ENCODE measurements at regions not wholly inside any gene's neighbourhood (a gene's known extent, or its start where the extent isn't known, plus 50 kb on each side); places are given as distances from the start of the nearest gene placed in this dataset.
A peak's percentile ranks its signal among the peaks of the same experiment; 100 is the strongest.

- peak in 2 of 3 donors; percentile 3 to 14 for DNase-seq
- peak overlapping the region; percentile 47 for H3K27ac ChIP-seq (ENCODE audit: insufficient read depth, low read length, poor library complexity, severe bottlenecking)
- peaks cover 7% of the 10 kb centered on the region for H3K4me1 ChIP-seq (ENCODE audit: control insufficient read depth, insufficient read depth, low read length, poor library complexity, severe bottlenecking)
- H3K9me3 ChIP-seq (ENCODE audit: control insufficient read depth, low read length): no peaks in the 10 kb centered on the region
- no peak overlapping the region for H3K4me3 ChIP-seq (ENCODE audit: insufficient read depth, low read depth, low read length, poor library complexity, severe bottlenecking)
- no peaks in the 10 kb centered on the region for H3K36me3 ChIP-seq (ENCODE audit: control insufficient read depth, insufficient read depth, low read length)
- H3K27me3 ChIP-seq (replicated peaks; ENCODE audit: control insufficient read depth, insufficient read depth, low read length, poor library complexity, severe bottlenecking): no peaks in the 10 kb centered on the region
Observed at GRCh38 chr4:26088433-26088928, 174.5 kb downstream of the SMIM20 start.

- Histone ChIP-seq H3K4me1 (ENCODE audit: control insufficient read depth, insufficient read depth, low read length, poor library complexity, severe bottlenecking) (peaks cover 4% of the 10 kb centered on the region), H3K4me3 (ENCODE audit: insufficient read depth, low read depth, low read length, poor library complexity, severe bottlenecking) (no peak overlapping the region), H3K27ac (ENCODE audit: insufficient read depth, low read length, poor library complexity, severe bottlenecking) (no peak overlapping the region), H3K27me3 (replicated peaks; ENCODE audit: control insufficient read depth, insufficient read depth, low read length, poor library complexity, severe bottlenecking) (no peaks in the 10 kb centered on the region), H3K36me3 (ENCODE audit: control insufficient read depth, insufficient read depth, low read length) (no peaks in the 10 kb centered on the region), H3K9me3 (ENCODE audit: control insufficient read depth, low read length) (no peaks in the 10 kb centered on the region)
- DNase-seq: no peak
Observed at GRCh38 chr4:26093551-26093950, 179.5 kb downstream of the SMIM20 start.

GRCh38 chr4:26094076-26094475, 180.1 kb downstream of the SMIM20 start:
- no peaks in the 10 kb centered on the region for H3K4me1 ChIP-seq (ENCODE audit: control insufficient read depth, insufficient read depth, low read length, poor library complexity, severe bottlenecking)
- no peaks in the 10 kb centered on the region for H3K9me3 ChIP-seq (ENCODE audit: control insufficient read depth, low read length)
- no peak overlapping the region for H3K4me3 ChIP-seq (ENCODE audit: insufficient read depth, low read depth, low read length, poor library complexity, severe bottlenecking)
- no peak for DNase-seq
- no peak overlapping the region for H3K27ac ChIP-seq (ENCODE audit: insufficient read depth, low read length, poor library complexity, severe bottlenecking)
- no peaks in the 10 kb centered on the region for H3K36me3 ChIP-seq (ENCODE audit: control insufficient read depth, insufficient read depth, low read length)
- H3K27me3 ChIP-seq (replicated peaks; ENCODE audit: control insufficient read depth, insufficient read depth, low read length, poor library complexity, severe bottlenecking): no peaks in the 10 kb centered on the region

GRCh38 chr4:26094911-26095310, 180.9 kb downstream of the SMIM20 start:
- H3K27ac ChIP-seq (ENCODE audit: insufficient read depth, low read length, poor library complexity, severe bottlenecking): no peak overlapping the region
- no peaks in the 10 kb centered on the region for H3K36me3 ChIP-seq (ENCODE audit: control insufficient read depth, insufficient read depth, low read length)
- no peak overlapping the region for H3K4me3 ChIP-seq (ENCODE audit: insufficient read depth, low read depth, low read length, poor library complexity, severe bottlenecking)
- H3K9me3 ChIP-seq (ENCODE audit: control insufficient read depth, low read length): no peaks in the 10 kb centered on the region
- no peaks in the 10 kb centered on the region for H3K27me3 ChIP-seq (replicated peaks; ENCODE audit: control insufficient read depth, insufficient read depth, low read length, poor library complexity, severe bottlenecking)
- H3K4me1 ChIP-seq (ENCODE audit: control insufficient read depth, insufficient read depth, low read length, poor library complexity, severe bottlenecking): no peaks in the 10 kb centered on the region
- no peak for DNase-seq

GRCh38 chr4:26099967-26100366, 185.9 kb downstream of the SMIM20 start:
- no peaks in the 10 kb centered on the region for H3K27me3 ChIP-seq (replicated peaks; ENCODE audit: control insufficient read depth, insufficient read depth, low read length, poor library complexity, severe bottlenecking)
- no peak overlapping the region for H3K4me3 ChIP-seq (ENCODE audit: insufficient read depth, low read depth, low read length, poor library complexity, severe bottlenecking)
- no peaks in the 10 kb centered on the region for H3K4me1 ChIP-seq (ENCODE audit: control insufficient read depth, insufficient read depth, low read length, poor library complexity, severe bottlenecking)
- H3K36me3 ChIP-seq (ENCODE audit: control insufficient read depth, insufficient read depth, low read length): no peaks in the 10 kb centered on the region
- no peak for DNase-seq
- H3K9me3 ChIP-seq (ENCODE audit: control insufficient read depth, low read length): no peaks in the 10 kb centered on the region
- H3K27ac ChIP-seq (ENCODE audit: insufficient read depth, low read length, poor library complexity, severe bottlenecking): no peak overlapping the region

GRCh38 chr4:26101011-26101410, 187.0 kb downstream of the SMIM20 start:
- no peak for DNase-seq
- H3K4me3 ChIP-seq (ENCODE audit: insufficient read depth, low read depth, low read length, poor library complexity, severe bottlenecking): no peak overlapping the region

GRCh38 chr4:26104056-26104685, 190.2 kb downstream of the SMIM20 start:
- H3K27me3 ChIP-seq (replicated peaks; ENCODE audit: control insufficient read depth, insufficient read depth, low read length, poor library complexity, severe bottlenecking): no peaks in the 10 kb centered on the region
- no peaks in the 10 kb centered on the region for H3K4me1 ChIP-seq (ENCODE audit: control insufficient read depth, insufficient read depth, low read length, poor library complexity, severe bottlenecking)
- no peak overlapping the region for H3K27ac ChIP-seq (ENCODE audit: insufficient read depth, low read length, poor library complexity, severe bottlenecking)
- no peaks in the 10 kb centered on the region for H3K9me3 ChIP-seq (ENCODE audit: control insufficient read depth, low read length)
- H3K36me3 ChIP-seq (ENCODE audit: control insufficient read depth, insufficient read depth, low read length): no peaks in the 10 kb centered on the region
- no peak for DNase-seq
- no peak overlapping the region for H3K4me3 ChIP-seq (ENCODE audit: insufficient read depth, low read depth, low read length, poor library complexity, severe bottlenecking)

More at GRCh38 chr4:26101011-26101410, 187.0 kb downstream of the SMIM20 start:
- H3K27me3 ChIP-seq (replicated peaks; ENCODE audit: control insufficient read depth, insufficient read depth, low read length, poor library complexity, severe bottlenecking): no peaks in the 10 kb centered on the region
- no peaks in the 10 kb centered on the region for H3K36me3 ChIP-seq (ENCODE audit: control insufficient read depth, insufficient read depth, low read length)
- H3K27ac ChIP-seq (ENCODE audit: insufficient read depth, low read length, poor library complexity, severe bottlenecking): no peak overlapping the region
- no peaks in the 10 kb centered on the region for H3K9me3 ChIP-seq (ENCODE audit: control insufficient read depth, low read length)
- H3K4me1 ChIP-seq (ENCODE audit: control insufficient read depth, insufficient read depth, low read length, poor library complexity, severe bottlenecking): no peaks in the 10 kb centered on the region

GRCh38 chr4:26105337-26105736, 191.3 kb downstream of the SMIM20 start:
- Histone ChIP-seq H3K4me3 (ENCODE audit: insufficient read depth, low read depth, low read length, poor library complexity, severe bottlenecking) (no peak overlapping the region), H3K27me3 (replicated peaks; ENCODE audit: control insufficient read depth, insufficient read depth, low read length, poor library complexity, severe bottlenecking) (no peaks in the 10 kb centered on the region), H3K36me3 (ENCODE audit: control insufficient read depth, insufficient read depth, low read length) (no peaks in the 10 kb centered on the region), H3K27ac (ENCODE audit: insufficient read depth, low read length, poor library complexity, severe bottlenecking) (no peak overlapping the region), H3K9me3 (ENCODE audit: control insufficient read depth, low read length) (no peaks in the 10 kb centered on the region), H3K4me1 (ENCODE audit: control insufficient read depth, insufficient read depth, low read length, poor library complexity, severe bottlenecking) (no peaks in the 10 kb centered on the region)
- DNase-seq: no peak

- H3K27me3 ChIP-seq (replicated peaks; ENCODE audit: control insufficient read depth, insufficient read depth, low read length, poor library complexity, severe bottlenecking): no peaks in the 10 kb centered on the region
- no peaks in the 10 kb centered on the region for H3K4me1 ChIP-seq (ENCODE audit: control insufficient read depth, insufficient read depth, low read length, poor library complexity, severe bottlenecking)
- no peaks in the 10 kb centered on the region for H3K9me3 ChIP-seq (ENCODE audit: control insufficient read depth, low read length)
- no peaks in the 10 kb centered on the region for H3K36me3 ChIP-seq (ENCODE audit: control insufficient read depth, insufficient read depth, low read length)
- H3K4me3 ChIP-seq (ENCODE audit: insufficient read depth, low read depth, low read length, poor library complexity, severe bottlenecking): no peak overlapping the region
- H3K27ac ChIP-seq (ENCODE audit: insufficient read depth, low read length, poor library complexity, severe bottlenecking): no peak overlapping the region
- DNase-seq: no peak
Observed at GRCh38 chr4:26105815-26106699, 192.0 kb downstream of the SMIM20 start.

GRCh38 chr4:26106776-26107175, 192.8 kb downstream of the SMIM20 start:
- no peak for DNase-seq
- H3K27me3 ChIP-seq (replicated peaks; ENCODE audit: control insufficient read depth, insufficient read depth, low read length, poor library complexity, severe bottlenecking): no peaks in the 10 kb centered on the region

More at GRCh38 chr4:26106776-26107175, 192.8 kb downstream of the SMIM20 start:
- Histone ChIP-seq H3K9me3 (ENCODE audit: control insufficient read depth, low read length) (no peaks in the 10 kb centered on the region), H3K36me3 (ENCODE audit: control insufficient read depth, insufficient read depth, low read length) (no peaks in the 10 kb centered on the region), H3K4me3 (ENCODE audit: insufficient read depth, low read depth, low read length, poor library complexity, severe bottlenecking) (no peak overlapping the region), H3K4me1 (ENCODE audit: control insufficient read depth, insufficient read depth, low read length, poor library complexity, severe bottlenecking) (no peaks in the 10 kb centered on the region), H3K27ac (ENCODE audit: insufficient read depth, low read length, poor library complexity, severe bottlenecking) (no peak overlapping the region)

Data from effector memory CD4-positive, alpha-beta T cell (primary cell).